RPMI8226 (cell line): ENCODE measurements at regions not wholly inside any gene's neighbourhood (a gene's known extent, or its start where the extent isn't known, plus 50 kb on each side); places are given as distances from the start of the nearest gene placed in this dataset.
"Not testable (repeated sequence)": the region's sequence is repeated elsewhere in the genome, so short reads cannot be mapped to it uniquely, and the experiment has no call there.

Source experiments
- DNase-seq: peaks from one replicate; pipeline ENCODE4 v3.0.0-alpha.2; 2015

DNA sequence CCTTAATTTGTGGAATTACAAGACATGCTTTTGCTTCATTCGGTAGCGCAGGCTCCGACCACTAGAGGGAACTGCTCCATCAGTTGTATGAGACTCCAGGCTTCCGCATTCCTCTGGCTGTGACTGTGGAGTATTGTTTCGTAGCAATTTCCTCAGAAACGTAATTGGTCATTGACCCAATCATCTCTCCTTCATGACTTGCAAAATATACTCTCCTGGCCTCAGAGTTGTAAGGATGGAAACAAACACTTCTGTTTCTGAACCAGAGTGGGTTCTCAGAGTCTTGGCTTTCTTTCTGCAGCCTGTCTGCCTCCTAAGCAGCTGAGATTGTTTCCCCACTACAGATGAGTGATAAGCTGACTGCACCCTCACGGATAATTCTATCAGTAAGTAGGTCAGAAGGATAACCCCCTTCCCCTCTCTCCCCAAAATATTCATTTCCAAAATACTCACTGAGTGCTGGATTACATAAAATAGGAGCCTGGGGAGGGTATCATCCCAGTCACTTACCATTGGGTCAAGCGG, 146.8 kb upstream of the ZC3H12C start:
- DNase-seq, result peak; percentile 93

DNA sequence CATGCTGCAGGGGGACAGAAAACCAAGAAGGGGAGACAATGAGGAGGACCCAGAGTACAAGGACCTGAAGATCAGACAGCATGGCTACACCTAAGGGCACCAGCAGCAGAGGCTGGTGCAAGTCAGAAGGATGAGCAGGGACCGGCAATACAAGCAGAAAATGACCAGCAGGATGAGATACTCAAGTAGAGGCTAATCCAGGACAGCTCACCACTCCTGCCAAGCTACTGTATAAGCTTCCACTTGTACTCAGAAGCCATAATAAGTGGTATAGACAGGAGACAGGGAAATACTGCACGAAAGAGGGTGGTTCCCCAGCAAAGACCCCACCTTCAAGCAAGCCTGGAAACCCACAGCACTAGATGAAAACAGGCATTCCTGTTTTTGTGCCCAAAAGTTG, 138.7 kb upstream of the ZC3H12C start:
- DNase-seq, result no peak

DNA sequence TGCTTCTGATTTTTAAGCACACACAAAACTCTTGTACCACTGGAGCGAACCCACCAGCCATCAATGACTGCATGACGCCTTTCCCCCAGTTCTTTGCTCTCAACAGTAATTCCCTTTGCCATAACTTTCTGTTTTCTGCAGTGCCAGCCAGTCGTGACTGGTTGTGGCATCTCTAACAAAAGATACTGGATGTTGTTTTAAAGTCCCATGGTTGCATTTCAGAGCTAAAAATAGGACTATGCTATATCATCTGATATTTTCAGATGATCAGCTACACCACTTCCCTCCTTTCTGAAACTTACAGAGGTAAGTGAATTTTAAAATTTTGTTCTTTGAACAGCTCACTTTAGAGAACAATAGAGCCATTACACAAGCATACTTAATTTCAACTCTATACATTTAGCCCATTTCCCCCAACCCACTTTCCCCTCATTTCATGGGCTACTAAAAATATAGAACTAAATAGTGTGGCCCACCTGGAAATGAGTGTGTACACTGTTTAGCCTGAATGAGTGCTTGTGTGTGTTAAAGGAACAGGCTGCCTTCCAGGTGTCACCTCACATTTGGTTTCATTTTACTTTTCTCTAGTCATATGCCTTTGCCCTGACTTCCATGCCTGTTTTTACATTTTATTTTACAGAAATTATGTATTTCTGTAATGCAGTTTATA, 136.9 kb upstream of the ZC3H12C start:
- DNase-seq, result peak; percentile 80

DNA sequence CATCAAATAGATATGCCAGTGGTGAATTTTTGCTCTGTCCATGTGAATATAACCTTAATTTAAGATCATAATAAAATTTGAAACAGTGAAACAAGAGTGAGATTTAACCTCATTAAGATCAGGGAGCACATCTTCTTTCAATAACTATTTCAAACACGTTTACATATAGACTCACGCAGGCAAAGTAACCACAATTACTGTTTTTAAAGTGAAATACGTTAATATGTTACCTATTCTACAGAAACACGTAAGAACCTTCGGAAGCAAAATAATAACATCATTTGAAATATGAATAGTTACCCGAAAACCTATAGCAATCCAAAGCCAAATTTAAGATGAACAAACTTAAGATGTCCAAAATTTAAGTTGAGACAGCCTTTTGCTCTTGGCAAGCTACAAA, 136.2 kb upstream of the ZC3H12C start:
- DNase-seq, result no peak

DNA sequence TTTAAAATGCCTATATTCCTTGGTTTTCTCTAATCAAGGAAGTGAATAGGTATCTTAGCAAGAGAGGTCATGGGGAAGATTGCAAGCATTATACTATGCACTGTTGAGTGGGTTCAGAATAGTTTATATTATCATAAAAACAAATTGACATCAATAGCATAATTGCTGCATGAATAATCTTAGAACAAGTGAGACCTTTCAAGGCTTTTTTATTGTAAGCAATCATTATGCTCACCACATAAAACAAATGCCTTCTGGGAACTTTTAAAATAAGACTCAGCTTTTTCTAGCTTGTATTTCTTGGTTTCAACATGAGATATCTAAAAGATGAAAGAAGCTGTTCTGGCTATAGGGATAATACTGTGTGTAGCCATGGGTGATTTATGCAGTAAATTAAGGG, 135.6 kb upstream of the ZC3H12C start:
- DNase-seq, result no peak

DNA sequence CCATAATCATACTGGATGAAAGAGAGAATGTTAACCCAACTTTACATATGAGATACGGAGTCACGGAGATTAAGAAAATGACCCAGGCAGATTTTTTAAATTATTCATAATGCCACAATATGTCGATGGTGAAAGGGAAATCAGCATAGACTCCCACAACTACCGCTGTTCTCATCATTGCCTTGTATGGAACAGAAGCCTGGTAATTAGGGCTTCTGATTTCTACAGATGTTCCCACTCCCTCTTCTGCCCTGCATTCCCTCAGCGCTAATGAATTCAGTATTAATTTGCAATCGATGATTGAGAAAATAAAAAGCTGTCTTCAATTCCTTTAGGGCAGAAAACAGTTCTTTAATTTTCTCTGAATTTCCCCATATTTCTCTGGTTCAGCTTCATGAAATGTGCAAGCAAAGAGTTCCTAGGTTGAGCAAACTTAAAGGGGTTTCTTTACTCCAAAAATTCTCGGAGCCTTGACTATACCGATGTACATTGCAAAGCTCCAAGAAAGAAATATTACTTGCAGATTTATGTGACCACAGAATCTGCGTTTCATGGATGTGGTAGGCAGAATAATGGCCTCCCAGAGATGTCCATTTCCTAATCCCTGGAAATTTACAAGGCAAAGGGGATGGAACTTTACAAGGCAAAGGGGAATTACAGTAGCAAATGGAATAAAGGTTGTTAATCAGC, 134.9 kb upstream of the ZC3H12C start:
- DNase-seq, result no peak

DNA sequence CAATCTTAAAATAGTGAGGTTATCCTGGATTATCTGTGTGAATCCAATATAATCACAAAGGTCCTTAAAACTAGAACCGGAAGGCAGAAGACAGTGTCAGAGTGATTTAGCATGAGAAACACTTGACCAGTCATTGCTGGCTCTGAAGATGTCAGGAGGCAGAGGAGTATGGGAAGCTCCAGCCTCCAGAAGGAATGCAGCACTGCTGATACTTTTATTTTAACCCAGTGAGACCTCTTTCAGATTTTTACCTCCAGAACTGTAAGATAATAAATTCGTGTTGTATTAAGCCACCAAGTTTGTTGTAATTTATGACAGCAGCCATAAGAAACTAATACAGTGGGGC, 134.4 kb upstream of the ZC3H12C start:
- no peak for DNase-seq

DNA sequence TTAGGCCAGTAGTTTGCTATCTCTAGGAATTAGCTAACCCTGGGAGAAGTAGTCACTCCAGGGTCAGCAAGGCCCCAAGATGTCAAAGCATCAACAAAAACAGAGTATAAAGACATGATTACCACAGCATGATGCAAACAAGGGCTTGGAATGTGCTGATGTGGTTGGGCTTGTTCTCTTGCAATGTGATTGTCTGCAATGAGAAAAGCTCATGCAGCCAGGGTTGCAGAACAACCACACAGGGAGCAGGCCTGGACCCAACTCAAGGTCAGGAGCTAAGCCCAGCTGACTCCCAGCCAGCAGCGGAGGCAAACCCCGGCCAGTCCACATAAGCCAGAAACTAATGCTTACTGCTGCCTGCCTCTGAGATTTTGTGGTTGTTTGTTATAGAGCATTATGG, 132.4 kb upstream of the ZC3H12C start:
- peak; percentile 20 for DNase-seq

DNA sequence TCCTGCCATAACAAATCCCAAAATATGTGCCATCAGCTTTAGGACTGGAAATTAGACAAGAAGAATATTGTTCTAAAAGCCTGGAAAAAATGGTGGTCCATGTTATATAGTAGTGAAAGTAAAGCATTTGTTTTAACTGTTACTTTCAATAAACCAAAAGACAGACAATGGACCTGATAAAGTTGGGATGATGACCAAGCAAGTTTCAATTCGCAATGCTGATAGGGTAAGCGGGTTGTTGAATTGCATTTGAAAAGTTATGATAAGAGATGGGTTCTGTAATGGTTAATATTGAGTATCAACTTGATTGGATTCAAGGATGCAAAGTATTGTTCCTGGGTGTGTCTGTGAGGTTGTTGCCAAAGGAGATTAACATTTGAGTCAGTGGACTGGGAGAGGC, 131.9 kb upstream of the ZC3H12C start:
- DNase-seq, result no peak

DNA sequence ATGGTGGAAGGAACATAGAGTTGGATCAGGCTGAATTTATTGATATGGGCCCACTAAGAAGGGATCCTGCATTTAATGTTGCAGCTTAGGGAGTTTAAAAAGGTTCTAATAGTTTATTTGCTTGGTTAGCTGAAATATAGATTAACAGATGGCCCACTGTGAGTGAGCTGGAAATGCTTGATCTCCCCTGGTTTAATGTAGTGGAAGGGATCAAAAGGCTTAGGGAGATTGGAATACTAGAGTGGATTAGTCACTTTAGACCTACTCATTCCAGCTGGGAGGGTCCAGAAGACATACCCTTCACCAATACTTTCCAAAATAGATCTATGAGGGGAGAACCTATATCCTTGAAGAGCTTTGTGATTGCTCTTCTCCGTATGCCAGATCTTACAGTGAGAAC, 130.1 kb upstream of the ZC3H12C start:
- no peak for DNase-seq

DNA sequence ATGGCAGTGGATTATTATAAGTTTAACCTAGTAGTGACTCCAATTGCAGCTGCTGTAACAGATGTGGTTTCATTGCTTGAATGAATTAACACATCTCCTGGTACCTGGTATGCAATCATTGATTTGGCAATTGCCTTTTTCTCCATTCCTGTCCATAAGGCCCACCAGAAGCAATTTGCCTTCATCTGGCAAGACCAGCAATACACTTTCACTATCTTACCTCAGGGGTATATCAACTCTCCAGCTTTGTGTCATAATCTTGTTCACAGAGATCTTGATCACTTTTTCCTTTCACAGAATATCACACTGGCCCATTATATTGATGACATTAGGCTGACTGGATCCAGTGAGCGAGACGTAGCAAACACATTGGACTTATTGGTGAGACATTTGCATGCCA, 128.7 kb upstream of the ZC3H12C start:
- DNase-seq, result no peak

DNA sequence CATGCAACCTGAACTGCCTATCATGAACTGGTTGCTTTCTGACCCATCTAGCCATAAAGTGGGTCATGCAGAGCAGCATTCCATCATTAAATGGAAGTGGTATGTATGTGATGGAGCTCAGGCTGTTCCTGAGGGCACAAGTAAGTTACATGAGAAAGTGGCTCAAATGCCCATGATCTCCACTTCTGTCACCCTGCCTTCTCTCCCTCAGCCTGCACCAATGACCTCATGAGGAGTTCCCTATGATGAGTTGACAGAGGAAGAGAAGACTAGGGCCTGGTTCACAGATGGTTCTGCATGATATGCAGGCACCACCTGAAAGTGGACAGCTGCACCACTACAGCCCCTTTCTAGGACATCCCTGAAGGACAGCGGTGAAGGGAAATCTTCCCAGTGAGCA, 127.7 kb upstream of the ZC3H12C start:
- DNase-seq, result not testable (repeated sequence)

DNA sequence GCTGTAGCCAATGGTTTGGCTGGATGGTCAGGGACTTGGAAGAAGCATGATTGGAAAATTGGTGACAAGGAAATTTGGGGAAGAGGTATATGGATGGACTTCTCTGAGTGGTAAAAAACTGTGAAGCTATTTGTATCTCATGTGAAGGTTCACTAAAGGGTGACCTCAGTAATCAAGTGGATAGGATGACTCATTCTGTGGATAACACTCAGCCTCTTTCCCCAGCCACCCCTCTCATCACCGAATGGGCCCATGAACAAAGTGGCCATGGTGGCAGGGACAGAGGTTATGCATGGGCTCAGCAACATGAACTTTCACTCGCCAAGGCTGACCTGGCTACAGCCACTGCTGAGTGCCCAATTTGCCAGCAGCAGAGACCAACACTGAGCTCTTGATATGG, 127.3 kb upstream of the ZC3H12C start:
- not testable (repeated sequence) for DNase-seq

DNA sequence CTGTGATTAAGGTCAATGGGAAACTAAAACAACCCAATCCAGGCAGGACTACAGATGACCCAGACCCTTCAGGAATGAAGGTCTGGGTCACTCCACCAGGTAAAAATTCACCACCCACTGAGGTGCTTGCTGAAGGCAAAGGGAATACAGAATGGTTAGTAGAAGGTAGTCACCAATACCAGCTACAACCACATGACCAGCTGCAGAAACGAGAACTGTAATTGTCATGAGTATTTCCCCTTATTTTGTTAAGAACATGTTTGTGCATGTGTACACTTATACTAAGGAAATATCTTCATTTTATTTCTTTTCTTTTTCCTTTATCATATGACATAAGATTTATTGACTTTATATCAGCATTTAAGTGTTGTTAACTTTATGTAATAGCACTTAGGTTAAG, 126.1 kb upstream of the ZC3H12C start:
- DNase-seq, result not testable (repeated sequence)

DNA sequence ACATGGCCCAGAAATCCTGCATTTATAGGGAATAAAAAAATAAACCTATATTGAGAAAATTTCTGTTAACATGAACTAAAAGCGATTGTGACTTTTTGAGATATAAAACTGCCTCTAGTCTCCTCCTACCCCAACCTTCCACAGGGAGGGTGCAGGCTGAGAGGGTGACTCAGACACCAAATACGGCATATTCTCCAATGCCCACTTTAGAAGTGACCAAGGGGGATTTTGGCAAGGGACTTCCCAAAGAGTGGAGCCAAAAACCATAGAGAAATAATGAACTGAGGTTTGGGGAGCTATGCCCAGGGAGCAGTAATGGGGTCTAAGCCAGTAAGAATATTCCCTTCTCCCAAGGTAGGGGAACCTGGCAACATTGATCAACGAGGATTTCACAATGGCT, 124.9 kb upstream of the ZC3H12C start:
- DNase-seq, result no peak

DNA sequence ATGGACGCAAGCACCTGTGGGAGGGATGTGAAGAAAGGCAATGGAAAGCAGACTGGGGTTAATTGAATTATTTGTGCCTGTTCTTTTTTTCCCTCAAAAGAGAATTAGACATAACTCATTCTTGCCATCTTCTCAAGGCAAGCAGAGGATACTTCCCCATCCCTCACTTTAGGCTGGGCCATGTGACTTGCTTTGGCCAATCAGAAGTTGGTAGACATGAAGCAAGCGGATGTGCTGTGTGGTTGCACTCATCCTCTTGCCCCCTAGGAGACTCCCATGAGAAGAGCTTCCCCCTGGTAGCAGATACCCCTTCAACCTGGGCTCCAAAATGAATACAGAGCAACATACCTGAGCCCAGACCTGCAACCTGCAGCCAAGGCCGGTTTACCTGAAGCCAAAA, 124.4 kb upstream of the ZC3H12C start:
- DNase-seq, result no peak

DNA sequence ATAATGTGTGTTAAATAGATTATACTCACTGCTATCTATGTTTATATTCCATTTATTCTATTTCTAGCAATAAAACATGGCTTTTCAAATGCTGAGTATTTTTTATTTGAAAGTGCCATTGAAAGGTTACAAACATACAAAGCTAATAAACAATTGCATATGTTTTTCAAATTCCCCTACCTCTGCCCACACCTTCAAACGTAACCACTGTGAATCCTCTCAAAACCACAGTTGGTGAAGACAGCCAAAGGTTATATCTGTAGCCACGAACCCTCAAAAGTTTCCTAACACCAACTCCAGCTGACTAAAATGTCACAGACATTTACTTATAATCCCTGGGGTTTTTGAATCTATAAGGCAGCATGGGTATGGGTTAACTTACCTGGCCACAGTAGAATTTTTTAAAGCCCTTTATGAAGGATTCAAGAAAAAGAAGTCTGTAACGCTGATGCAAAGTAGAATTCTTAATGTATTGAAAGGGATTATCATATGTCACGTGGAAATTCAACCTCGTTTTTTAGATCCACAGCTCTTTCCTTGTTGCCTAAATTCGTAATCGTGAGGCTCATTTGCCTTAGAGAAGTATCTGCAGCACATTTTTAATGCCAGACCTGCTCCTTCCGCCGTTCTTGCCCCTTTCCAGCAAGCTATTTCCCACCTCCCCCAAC, 122.5 kb upstream of the ZC3H12C start:
- DNase-seq, result peak; percentile 57

DNA sequence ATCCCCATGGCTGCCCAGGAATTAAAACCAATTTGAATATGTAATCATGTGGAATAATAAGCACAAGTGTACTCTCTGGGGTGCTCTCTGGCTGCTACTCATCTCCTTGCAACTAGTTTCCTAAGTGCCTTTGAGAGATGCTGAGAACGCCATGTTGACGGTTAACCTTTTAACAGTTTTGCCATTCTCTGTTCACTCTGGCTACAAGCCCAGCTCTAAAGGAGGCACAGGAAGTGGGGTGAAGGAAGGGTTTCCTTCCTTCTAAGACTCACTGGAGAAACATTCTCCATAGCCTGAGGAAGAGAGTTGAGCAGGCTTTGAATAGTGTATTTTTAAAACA, 122.0 kb upstream of the ZC3H12C start:
- peak; percentile 85 for DNase-seq

DNA sequence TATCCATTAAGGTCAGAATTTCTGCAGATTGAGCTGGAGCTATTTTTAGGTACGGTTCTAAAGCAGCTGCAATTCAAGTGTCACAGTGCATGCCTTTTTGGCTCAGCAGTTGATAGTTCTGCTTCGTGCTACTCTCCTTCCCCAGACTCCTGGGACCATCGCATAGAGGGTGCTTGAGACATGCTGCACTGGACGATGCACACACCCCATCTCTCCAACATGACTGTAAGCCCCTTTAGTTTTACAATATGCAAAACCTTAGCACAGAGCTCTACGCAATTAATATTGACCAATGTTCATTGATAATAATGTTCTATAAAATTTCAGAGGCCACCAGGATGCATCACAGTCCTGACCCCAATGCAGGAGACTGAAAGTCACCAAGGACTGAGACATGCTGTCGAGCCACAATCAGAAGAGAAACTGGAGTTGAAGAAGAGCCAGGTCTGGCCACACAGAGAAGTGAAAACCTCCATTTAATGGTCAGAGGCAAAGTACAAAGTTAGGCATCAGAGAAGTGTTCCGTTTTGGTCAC, 120.9 kb upstream of the ZC3H12C start:
- peak; percentile 89 for DNase-seq

DNA sequence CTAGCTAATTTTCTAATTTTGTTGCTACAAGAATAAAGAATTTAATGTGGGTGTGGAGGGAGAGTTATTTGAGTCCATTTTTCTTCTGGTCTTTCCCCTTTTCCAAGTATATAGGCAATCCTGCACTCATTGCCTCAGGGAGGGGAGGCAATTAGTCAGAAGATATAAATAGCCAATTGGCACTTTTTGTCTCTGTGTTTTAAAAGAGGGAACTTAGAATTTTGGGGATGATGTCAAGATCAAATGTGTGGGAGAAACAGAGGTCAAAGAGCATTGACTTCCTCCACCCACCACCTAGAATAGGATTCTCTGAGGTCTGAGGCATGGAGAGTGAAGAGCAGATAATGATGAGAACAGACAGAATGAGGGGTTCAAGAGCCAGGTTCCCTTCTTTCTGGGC, 120.3 kb upstream of the ZC3H12C start:
- peak; percentile 27 for DNase-seq

DNA sequence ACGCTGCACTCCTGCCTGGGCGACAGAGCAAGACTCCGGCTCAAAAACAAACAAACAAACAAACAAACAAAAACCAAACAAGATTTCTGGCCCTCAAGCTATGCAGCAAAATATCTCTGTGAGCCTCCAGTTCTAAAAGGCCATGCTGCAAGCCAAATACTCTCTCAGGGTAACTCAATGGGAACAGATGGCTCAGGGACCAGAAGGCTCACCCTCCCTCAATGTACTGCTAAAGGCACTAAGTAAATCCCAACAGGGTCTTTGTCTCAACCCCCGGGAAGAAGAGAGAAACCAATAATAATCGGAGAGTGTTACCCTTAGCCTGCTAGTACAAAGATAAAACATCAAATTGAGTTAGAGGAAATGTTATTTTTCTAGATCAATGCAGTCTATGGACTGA, 119.7 kb upstream of the ZC3H12C start:
- no peak for DNase-seq

DNA sequence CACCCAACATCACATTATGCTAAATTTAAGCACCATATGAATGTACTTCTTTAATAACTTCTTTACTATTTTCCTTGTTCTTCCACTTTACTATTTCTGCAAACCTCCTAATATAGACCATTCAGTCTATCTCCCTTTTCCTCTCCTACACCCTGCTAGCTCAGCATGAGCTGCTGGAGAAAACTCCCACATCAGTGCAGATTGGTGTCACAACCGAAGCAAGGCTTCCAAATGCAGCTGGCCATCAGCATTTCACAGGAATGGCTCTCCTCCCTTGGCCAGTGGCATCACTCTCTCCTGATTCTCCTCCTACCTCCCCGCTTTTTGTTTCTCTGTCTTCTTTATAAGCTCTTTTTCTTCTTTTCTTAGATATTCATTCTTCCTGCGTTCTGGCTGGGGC, 118.7 kb upstream of the ZC3H12C start:
- no peak for DNase-seq

DNA sequence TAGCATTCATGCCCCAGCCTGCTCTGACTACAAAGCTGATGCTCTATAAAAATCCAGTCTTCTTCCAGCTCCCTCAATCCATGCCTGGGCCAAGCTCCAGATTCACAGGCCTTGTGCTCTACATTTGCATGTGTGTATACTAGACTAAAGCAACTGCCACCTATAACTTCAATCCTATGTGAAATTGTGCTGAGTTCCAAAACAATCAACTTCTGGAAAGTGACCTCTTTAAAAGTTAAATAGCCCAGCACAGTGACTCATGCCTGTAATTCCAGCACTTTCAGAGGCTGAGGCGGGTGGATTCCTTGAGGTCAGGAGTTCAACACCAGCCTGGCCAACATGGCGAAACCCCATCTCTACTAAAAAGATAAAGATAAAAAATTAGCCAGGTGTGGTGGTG, 114.3 kb upstream of the ZC3H12C start:
- DNase-seq, result no peak

DNA sequence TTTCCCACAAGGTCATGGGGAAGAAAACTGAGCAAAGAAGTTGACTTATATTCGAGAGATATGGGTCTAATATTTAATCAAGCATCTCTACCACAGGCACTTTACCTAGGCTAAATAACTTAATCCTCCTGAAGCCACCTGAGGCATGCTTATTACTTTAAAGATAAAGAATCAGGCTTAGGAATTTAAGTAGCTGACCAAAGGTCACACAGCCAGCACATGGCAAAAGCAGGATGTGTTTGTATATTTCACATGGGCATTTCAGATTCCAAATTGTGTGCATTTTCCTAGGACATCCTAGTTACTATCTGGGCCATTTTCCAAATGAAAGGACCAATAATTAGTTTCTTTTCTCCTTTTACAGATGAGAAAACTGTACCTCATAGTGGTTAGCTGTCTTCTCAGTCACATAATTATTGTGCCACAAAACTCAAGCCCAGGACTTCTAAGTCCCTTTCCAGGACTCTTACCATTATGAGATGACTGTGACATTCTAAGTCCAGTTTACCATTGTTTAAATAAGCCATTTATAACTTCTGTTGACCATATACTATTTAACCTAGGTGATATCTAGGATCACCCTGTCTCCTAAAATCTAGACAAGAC, 112.1 kb upstream of the ZC3H12C start:
- no peak for DNase-seq
